GM12878 (cell line): ENCODE measurements at regions not wholly inside any gene's neighbourhood (a gene's known extent, or its start where the extent isn't known, plus 50 kb on each side); places are given as distances from the start of the nearest gene placed in this dataset.

Experiments
- ATAC-seq: fragments of 200-7000 bp; cut with Tn5 transposase; 3 replicates; pipeline ENCODE4 v1.9.1; 2020; ENCODE audit warnings: mild to moderate bottlenecking, moderate library complexity
- BruUV-seq: library from RNA; stranded (reverse); fragments of 400-500 nt; replicated peaks from 2 replicates; lab custom pipeline; 2021; lab: Mats Ljungman, UMichigan
- CTCF ChIA-PET: fragments of 300-600 bp; sonication (Branson Sonifier 250); formaldehyde crosslinking; extraction: SDS; loops from one replicate; lab custom pipeline; 2021; ENCODE audit warnings: inconsistent platforms; lab: Yijun Ruan, JAX
- POLR2A ChIA-PET: fragments of 350-600 bp; formaldehyde crosslinking; extraction: SDS; loops from one replicate; lab custom pipeline; 2021; ENCODE audit warnings: inconsistent platforms; lab: Charles Lee
- RAD21 ChIA-PET: fragments of 300-600 bp; sonication (Branson Sonifier 250); formaldehyde crosslinking; loops from one replicate; lab custom pipeline; 2023; ENCODE audit warnings: antibody characterized with exemption; ENCODE audit not compliant: unreplicated experiment; lab: Charles Lee
- SMC1A ChIA-PET: fragments of 300-600 bp; sonication (Branson Sonifier 250); formaldehyde crosslinking; loops from one replicate; lab custom pipeline; 2023; ENCODE audit not compliant: unreplicated experiment, uncharacterized antibody; lab: Charles Lee
- DNase-seq: peaks from one replicate; pipeline ENCODE4 v3.0.0-alpha.2; 2011; ENCODE audit warnings: low read depth, low spot score
- FAIRE-seq: peaks from 3 replicates; lab custom pipeline; 2011; peaks lifted over from hg19 to GRCh38; lab: Jason Lieb, UNC
- H2AFZ ChIP-seq: 2 replicates; pipeline ENCODE4 v1.6.0; 2011; ENCODE audit warnings: low read depth, low read length, control low read depth; ENCODE audit not compliant: control insufficient read depth
- H3K27ac ChIP-seq: 2 replicates; pipeline ENCODE4 v1.5.1; 2011; ENCODE audit warnings: control low read depth; ENCODE audit not compliant: control insufficient read depth, insufficient read depth
- H3K27me3 ChIP-seq, 2 experiments: replicated peaks in 1 of 2; 2 replicates each; pipeline versions ENCODE4 v1.6.0 to v1.6.1; 2011; ENCODE audit warnings: low read length in 1 of 2; ENCODE audit not compliant: control insufficient read depth in 2 of 2, insufficient read depth in 2 of 2
- H3K36me3 ChIP-seq, 2 experiments: 2 replicates each; pipeline ENCODE4 v1.5.1; 2011; ENCODE audit warnings: low read length in 1 of 2; ENCODE audit not compliant: control insufficient read depth in 2 of 2, insufficient read depth in 2 of 2
- H3K4me1 ChIP-seq: 2 replicates; pipeline ENCODE4 v1.6.1; 2011; ENCODE audit warnings: mild to moderate bottlenecking, low read length, moderate library complexity, mixed read lengths; ENCODE audit not compliant: control insufficient read depth, insufficient read depth
- H3K4me2 ChIP-seq: 2 replicates; pipeline ENCODE4 v1.6.0; 2011; ENCODE audit warnings: control low read depth; ENCODE audit not compliant: control insufficient read depth, insufficient read depth
- H3K4me3 ChIP-seq: fragments of 200-600 bp; sonication (generic); 2 replicates; pipeline ENCODE4 v1.5.1; 2016
- H3K79me2 ChIP-seq: 2 replicates; pipeline ENCODE4 v1.6.0; 2011; ENCODE audit warnings: low read length; ENCODE audit not compliant: control insufficient read depth, insufficient read depth
- H3K9ac ChIP-seq: 2 replicates; pipeline ENCODE4 v1.8.0; 2011; ENCODE audit warnings: low read length, control low read depth, mixed read lengths; ENCODE audit not compliant: control insufficient read depth, insufficient read depth
- H3K9me3 ChIP-seq: replicated peaks from 3 replicates; pipeline ENCODE4 v1.5.1; 2011; ENCODE audit warnings: mild to moderate bottlenecking, low read length; ENCODE audit not compliant: control insufficient read depth, insufficient read depth
- H4K20me1 ChIP-seq: 2 replicates; pipeline ENCODE4 v1.6.0; 2011; ENCODE audit not compliant: control insufficient read depth, insufficient read depth
- ATF7 ChIP-seq: fragments of 450-650 bp; IDR thresholded peaks from 2 replicates; pipeline ENCODE4 v1.6.1; 2016; ENCODE audit warnings: low read depth, mild to moderate bottlenecking
- CBFB ChIP-seq: IDR thresholded peaks from 2 replicates; pipeline ENCODE4 v1.6.1; 2016; ENCODE audit warnings: antibody characterized with exemption, low read depth
- CREB1 ChIP-seq: IDR thresholded peaks from 2 replicates; pipeline ENCODE4 v1.6.1; 2012; ENCODE audit warnings: low read depth, mild to moderate bottlenecking, inconsistent platforms
- EZH2 ChIP-seq: IDR thresholded peaks from 2 replicates; pipeline ENCODE4 v1.6.1; 2012; ENCODE audit warnings: low read depth, mild to moderate bottlenecking, control low read depth, inconsistent platforms, low read length, borderline replicate concordance; ENCODE audit not compliant: control insufficient read depth
- FOS ChIP-seq: IDR thresholded peaks from 3 replicates; pipeline ENCODE4 v1.6.1; 2011; ENCODE audit warnings: borderline replicate concordance; ENCODE audit not compliant: insufficient read length; ENCODE audit errors: extremely low read depth
- HCFC1 ChIP-seq: fragments of 150-350 bp; IDR thresholded peaks from 2 replicates; pipeline ENCODE4 v1.6.1; 2014; ENCODE audit warnings: low read length
- HDAC6 ChIP-seq: fragments of 200-600 bp; sonication (generic); IDR thresholded peaks from one replicate; pipeline ENCODE4 v1.8.0; 2017; ENCODE audit warnings: antibody characterized with exemption; ENCODE audit not compliant: unreplicated experiment
- IKZF1 ChIP-seq: fragments of 450-650 bp; conservative IDR thresholded peaks from 2 replicates; pipeline ENCODE4 v1.6.1; 2017; ENCODE audit warnings: antibody characterized with exemption, mild to moderate bottlenecking
- NFIC ChIP-seq: IDR thresholded peaks from 2 replicates; pipeline ENCODE4 v1.6.1; 2012; ENCODE audit warnings: low read depth, mild to moderate bottlenecking, inconsistent platforms, low read length, moderate library complexity
- PRDM15 ChIP-seq: fragments of 450-650 bp; formaldehyde crosslinking; IDR thresholded peaks from 2 replicates; pipeline ENCODE4 v1.4.0; 2020; ENCODE audit warnings: mild to moderate bottlenecking, moderate library complexity
- RUNX3 ChIP-seq: IDR thresholded peaks from 2 replicates; pipeline ENCODE4 v1.6.1; 2012; ENCODE audit warnings: low read length, inconsistent platforms
- SREBF1 ChIP-seq: IDR thresholded peaks from 2 replicates; pipeline ENCODE4 v1.6.1; 2012; ENCODE audit warnings: mild to moderate bottlenecking, low read length
- TAF1 ChIP-seq: IDR thresholded peaks from 2 replicates; pipeline ENCODE4 v1.6.1; 2011; ENCODE audit warnings: mild to moderate bottlenecking, low read depth, low read length, borderline replicate concordance
- ZBTB4 ChIP-seq: fragments of 450-650 bp; formaldehyde crosslinking; IDR thresholded peaks from 2 replicates; pipeline ENCODE4 v1.4.0; 2022; ENCODE audit warnings: mild to moderate bottlenecking, moderate library complexity
- ZNF217 ChIP-seq: fragments of 450-650 bp; IDR thresholded peaks from 2 replicates; pipeline ENCODE4 v1.6.1; 2017; ENCODE audit warnings: antibody characterized with exemption, mild to moderate bottlenecking
- ZNF592 ChIP-seq: fragments of 450-650 bp; IDR thresholded peaks from 2 replicates; pipeline ENCODE4 v1.6.1; 2017; ENCODE audit warnings: mild to moderate bottlenecking, moderate library complexity
- WGBS: methylation state at CpG from one replicate; pipeline ENCODE4 v1.1.6; 2016; ENCODE audit warnings: low lambda C conversion rate; ENCODE audit not compliant: insufficient replicate concordance, insufficient coverage; ENCODE audit errors: missing lambda C conversion rate; 5-methylcytosine and 5-hydroxymethylcytosine counted together
- in situ Hi-C: fragments of 300-500 bp; cut with MboI; formaldehyde crosslinking; loops from 9 replicates; pipeline ENCODE4 v1.14.3; 2018; ENCODE audit warnings: mixed read lengths
- intact Hi-C: fragments of 100-400 bp; cut with micrococcal nuclease; formaldehyde crosslinking; loops from one replicate; pipeline ENCODE4 v1.14.2; 2022; ENCODE audit not compliant: unreplicated experiment

- Histone ChIP-seq H3K4me1 (no peaks in the 10 kb centered on the region), H3K4me3 (no peak overlapping the region), H4K20me1 (no peaks in the 10 kb centered on the region), H3K27ac (no peak overlapping the region), H3K27me3 (no peaks in the 10 kb centered on the region), H3K9me3 (no peaks in the 10 kb centered on the region), H2AFZ (no peak overlapping the region), H3K79me2 (no peaks in the 10 kb centered on the region), H3K9ac (no peak overlapping the region), H3K36me3 (no peaks in the 10 kb centered on the region), H3K4me2 (no peak overlapping the region)
- ATAC-seq (no peak), FAIRE-seq (no peak), DNase-seq (no peak)
- ChIA-PET RAD21 (no interaction called here), CTCF (no interaction called here), POLR2A (no interaction called here), SMC1A (no interaction called here)
- intact Hi-C loops = no loop called here
- in situ Hi-C loops = no loop called here
- 3% methylated on average over 4 of the region's 4 CpGs for WGBS
- no TSS peak for BruUV-seq
- TF ChIP-seq RUNX3 (no peak), TAF1 (no peak), EZH2 (no peak), ZNF592 (no peak), CBFB (no peak), NFIC (no peak), PRDM15 (CRISPR knock-in tag) (no peak), HCFC1 (no peak), ZNF217 (no peak), FOS (no peak), CREB1 (no peak), HDAC6 (no peak), ZBTB4 (CRISPR knock-in tag) (no peak), SREBF1 (no peak), IKZF1 (no peak), ATF7 (no peak)
Observed at GRCh38 chr11:23423104-23423503, 562.8 kb upstream of the CCDC179 start.
